ENCODE measurements at regions not wholly inside any gene's neighbourhood (a gene's known extent, or its start where the extent isn't known, plus 50 kb on each side); places are given as distances from the start of the nearest gene placed in this dataset.
A peak's percentile ranks its signal among the peaks of the same experiment; 100 is the strongest.

DNA sequence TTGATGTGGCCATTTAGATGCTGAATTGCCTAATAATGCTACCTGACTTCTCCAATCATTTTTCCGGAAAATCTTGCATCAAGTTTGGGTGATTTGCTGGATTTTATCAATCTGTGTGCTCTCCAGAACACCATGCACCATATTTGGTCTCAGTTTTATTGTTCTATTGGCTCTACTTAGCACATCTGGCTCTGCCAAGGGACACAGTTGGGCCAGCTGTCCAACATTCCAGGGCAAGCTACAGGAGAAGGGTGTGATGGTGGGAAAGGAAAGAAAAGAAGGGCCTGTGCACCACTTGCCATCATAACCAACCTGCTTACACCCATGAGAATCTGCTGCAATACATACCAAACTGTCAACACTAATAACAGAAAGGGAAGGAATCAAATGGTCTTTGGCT, 90.2 kb upstream of the NFIA start:
- Histone ChIP-seq H3K27ac (no peak overlapping the region), H3K36me3 (no peaks in the 10 kb centered on the region), H3K4me3 (replicated peaks in 1 of 3) (no peak overlapping the region), H3K27me3 (no peaks in the 10 kb centered on the region), H3K4me1 (peaks cover 3 to 18% of the 10 kb centered on the region in 2 donors), H3K9me3 (no peaks in the 10 kb centered on the region)
- TF ChIP-seq, protein P1, sequence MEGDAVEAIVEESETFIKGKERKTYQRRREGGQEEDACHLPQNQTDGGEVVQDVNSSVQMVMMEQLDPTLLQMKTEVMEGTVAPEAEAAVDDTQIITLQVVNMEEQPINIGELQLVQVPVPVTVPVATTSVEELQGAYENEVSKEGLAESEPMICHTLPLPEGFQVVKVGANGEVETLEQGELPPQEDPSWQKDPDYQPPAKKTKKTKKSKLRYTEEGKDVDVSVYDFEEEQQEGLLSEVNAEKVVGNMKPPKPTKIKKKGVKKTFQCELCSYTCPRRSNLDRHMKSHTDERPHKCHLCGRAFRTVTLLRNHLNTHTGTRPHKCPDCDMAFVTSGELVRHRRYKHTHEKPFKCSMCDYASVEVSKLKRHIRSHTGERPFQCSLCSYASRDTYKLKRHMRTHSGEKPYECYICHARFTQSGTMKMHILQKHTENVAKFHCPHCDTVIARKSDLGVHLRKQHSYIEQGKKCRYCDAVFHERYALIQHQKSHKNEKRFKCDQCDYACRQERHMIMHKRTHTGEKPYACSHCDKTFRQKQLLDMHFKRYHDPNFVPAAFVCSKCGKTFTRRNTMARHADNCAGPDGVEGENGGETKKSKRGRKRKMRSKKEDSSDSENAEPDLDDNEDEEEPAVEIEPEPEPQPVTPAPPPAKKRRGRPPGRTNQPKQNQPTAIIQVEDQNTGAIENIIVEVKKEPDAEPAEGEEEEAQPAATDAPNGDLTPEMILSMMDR (IDR thresholded peaks at IDR 0.05), result no peak
- no peak for TF ChIP-seq POLR2A (IDR thresholded peaks at IDR 0.05)
- WGBS, 2 donors, result 80 to 100% methylated on average over 1 of the region's 1 CpG
- intact Hi-C loops (cut with DNase I), result no loop called here
- DNase-seq, result no peak

DNA sequence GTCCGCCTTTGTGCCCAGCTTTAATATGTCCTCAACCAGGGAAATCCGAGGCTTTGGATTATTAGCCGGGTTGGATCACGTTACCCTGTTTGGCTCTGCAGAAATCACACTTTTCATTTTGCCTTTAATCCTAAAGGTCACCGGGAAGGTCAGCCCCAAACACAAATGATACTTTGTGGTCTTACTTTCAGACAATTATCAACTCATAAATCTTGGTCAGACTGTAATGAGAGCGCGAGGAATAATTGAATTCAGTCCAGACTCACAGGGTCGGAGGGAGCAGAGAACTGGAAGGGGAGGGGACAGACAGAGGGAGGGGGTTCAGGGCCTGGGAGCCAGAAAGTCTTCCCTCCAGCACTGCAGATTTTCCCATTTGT, 91.7 kb upstream of the NFIA start:
- peaks cover 3 to 18% of the 10 kb centered on the region in 2 donors for H3K4me1 ChIP-seq
- WGBS, 2 donors, result 80 to 84% methylated on average over 8 of the region's 8 CpGs
- intact Hi-C loops (cut with DNase I), result no loop called here

DNA sequence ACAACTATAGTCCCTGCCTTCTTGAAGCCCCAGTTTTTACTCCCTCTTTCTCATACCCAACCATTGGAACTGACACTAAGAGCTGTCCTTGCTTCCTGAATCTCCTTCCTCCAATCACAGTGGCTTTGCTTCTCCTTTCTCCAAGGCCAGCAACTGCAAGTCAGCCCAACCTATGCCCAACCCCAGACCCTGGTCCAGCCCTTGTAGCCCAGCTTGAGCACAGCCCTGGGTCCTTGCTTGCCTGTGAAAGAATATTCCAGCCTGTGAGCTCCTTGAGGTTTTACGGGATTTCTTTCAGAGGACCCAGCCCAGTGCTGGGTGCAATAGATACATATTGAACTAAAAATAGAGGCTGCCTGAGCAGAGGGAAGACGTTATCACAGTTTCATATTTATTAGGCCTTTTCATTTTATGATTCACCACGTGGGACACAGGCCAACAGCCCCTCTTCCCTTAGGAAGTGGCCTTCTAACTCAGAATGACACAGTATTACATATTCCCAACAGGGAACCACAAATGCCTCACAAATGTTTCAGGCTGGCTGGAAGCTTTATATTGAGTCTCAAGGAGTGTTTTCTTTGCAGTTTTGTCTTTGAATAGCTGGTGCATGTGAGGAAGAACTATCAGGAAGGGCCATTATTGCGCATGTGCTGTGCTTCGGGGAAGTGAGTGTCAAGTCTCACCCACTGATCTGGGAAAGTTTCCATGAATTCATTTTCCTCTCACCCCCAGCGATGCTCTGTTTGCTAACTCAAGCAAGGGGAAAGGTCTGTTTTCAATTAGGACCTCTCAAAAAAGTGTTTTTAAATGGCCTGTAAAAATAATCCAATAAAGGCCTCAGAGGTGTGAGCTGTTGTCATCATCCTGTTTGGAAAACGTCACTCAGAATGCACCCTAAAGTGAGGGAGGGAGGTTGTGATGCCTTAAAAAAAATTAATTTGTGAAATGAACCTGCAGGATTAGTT, 92.3 kb upstream of the NFIA start:
- Histone ChIP-seq H3K36me3 (no peaks in the 10 kb centered on the region), H3K4me3 (replicated peaks in 1 of 3) (no peak overlapping the region), H3K27me3 (no peaks in the 10 kb centered on the region), H3K27ac (peak overlapping the region; percentile 45 to 60 (median 48)), H3K9me3 (no peaks in the 10 kb centered on the region), H3K4me1 (peaks cover 3 to 18% of the 10 kb centered on the region in 2 donors)
- TF ChIP-seq, protein P1 (IDR thresholded peaks at IDR 0.05), result no peak
- TF ChIP-seq POLR2A (IDR thresholded peaks at IDR 0.05), result no peak
- DNase-seq, result peak in 1 of 2 donors; percentile 13
- intact Hi-C loops (cut with DNase I), result no loop called here
- 48 to 61% methylated on average over 7 of the region's 7 CpGs for WGBS, 2 donors

More for the DNA sequence above, 91.7 kb upstream of the NFIA start:
- TF ChIP-seq POLR2A (IDR thresholded peaks at IDR 0.05), result no peak
- TF ChIP-seq, protein P1 (IDR thresholded peaks at IDR 0.05), result no peak
- Histone ChIP-seq H3K9me3 (no peaks in the 10 kb centered on the region), H3K4me3 (replicated peaks in 1 of 3) (no peak overlapping the region), H3K27me3 (no peaks in the 10 kb centered on the region), H3K36me3 (no peaks in the 10 kb centered on the region), H3K27ac (peak overlapping the region in 2 of 3 donors; percentile 22 to 45)
- DNase-seq, result no peak

DNA sequence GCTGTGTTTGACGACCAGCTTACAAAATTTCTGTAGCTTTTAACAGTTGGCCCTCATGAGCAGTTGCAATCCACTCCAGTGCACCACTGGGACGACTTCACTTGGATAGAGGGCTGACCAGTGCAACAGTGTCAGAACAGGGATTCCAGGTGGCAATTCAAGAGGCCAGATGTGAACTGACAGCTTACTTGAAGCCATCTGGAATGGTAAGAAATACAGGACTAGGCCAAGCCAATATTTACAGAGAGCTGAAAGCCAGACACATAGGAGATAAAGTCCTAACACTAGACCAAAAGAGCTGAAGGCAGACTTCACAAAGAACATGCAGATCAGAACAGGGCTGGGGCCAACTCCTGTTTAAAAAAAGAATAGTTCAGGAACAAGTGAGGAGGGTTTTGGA, 93.5 kb upstream of the NFIA start:
- Histone ChIP-seq H3K27me3 (no peaks in the 10 kb centered on the region), H3K36me3 (no peaks in the 10 kb centered on the region), H3K4me3 (replicated peaks in 1 of 3) (no peak overlapping the region), H3K9me3 (no peaks in the 10 kb centered on the region), H3K27ac (no peak overlapping the region), H3K4me1 (peaks cover 3 to 21% of the 10 kb centered on the region in 2 donors)
- 72 to 87% methylated on average over 2 of the region's 2 CpGs for WGBS, 2 donors
- TF ChIP-seq, protein P1 (IDR thresholded peaks at IDR 0.05), result no peak
- no peak for TF ChIP-seq POLR2A (IDR thresholded peaks at IDR 0.05)
- intact Hi-C loops (cut with DNase I), result no loop called here
- DNase-seq, result no peak

DNA sequence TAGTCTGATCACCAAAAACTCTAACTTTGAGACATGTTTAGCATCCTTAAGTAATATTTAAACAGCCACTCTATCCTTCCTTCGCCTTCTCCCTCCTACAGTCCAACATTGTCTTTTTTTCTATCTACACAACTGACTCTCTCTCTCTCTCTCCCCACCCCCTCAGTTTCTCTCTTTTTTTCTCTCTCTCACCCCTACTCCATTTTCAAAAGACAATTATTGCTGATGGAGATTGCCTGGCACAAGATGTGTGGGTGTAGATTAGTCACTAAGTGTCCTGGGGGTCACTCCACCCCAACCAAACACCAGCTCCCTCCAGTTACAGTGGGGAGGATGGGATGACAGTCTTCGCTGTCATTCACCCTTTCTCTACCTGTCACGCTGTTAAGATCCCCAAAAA, 94.5 kb upstream of the NFIA start:
- intact Hi-C loops (cut with DNase I), result no loop called here

More for the DNA sequence above, 94.5 kb upstream of the NFIA start:
- 100% methylated on average over 3 of the region's 3 CpGs for WGBS, 2 donors
- DNase-seq, result no peak
- no peak for TF ChIP-seq POLR2A (IDR thresholded peaks at IDR 0.05)
- TF ChIP-seq, protein P1 (IDR thresholded peaks at IDR 0.05), result no peak
- no peaks in the 10 kb centered on the region for H3K36me3 ChIP-seq
- H3K4me3 ChIP-seq (replicated peaks in 1 of 3), result no peak overlapping the region
- H3K4me1 ChIP-seq, result peaks cover 0 to 15% of the 10 kb centered on the region in 2 donors
- H3K27me3 ChIP-seq, result no peaks in the 10 kb centered on the region
- H3K27ac ChIP-seq, result no peak overlapping the region
- H3K9me3 ChIP-seq, result no peaks in the 10 kb centered on the region

All from thyroid gland (tissue), 4 donors.